WTC11 (cell line): ENCODE measurements at regions not wholly inside any gene's neighbourhood (a gene's known extent, or its start where the extent isn't known, plus 50 kb on each side); places are given as distances from the start of the nearest gene placed in this dataset.

Experiments used
- ATAC-seq: fragments of 200-7000 bp; cut with Tn5 transposase; 2 replicates; pipeline ENCODE4 v1.10.0; 2021; ENCODE audit warnings: mild to moderate bottlenecking, moderate library complexity
- CTCF ChIA-PET: fragments of 300-600 bp; sonication (Branson Sonifier 250); formaldehyde crosslinking; loops from one replicate; lab custom pipeline; 2021; ENCODE audit warnings: antibody characterized with exemption; lab: Charles Lee
- POLR2A ChIA-PET: fragments of 350-600 bp; sonication (Branson Sonifier 250); formaldehyde crosslinking; loops from one replicate; lab custom pipeline; 2021; ENCODE audit warnings: antibody characterized with exemption; lab: Charles Lee
- DNase-seq: peaks from one replicate; pipeline ENCODE4 v3.0.0; 2021; ENCODE audit warnings: low spot score
- H3K27ac Mint-ChIP-seq: 2 replicates; pipeline ENCODE4 v1.8.0; 2021; ENCODE audit warnings: mixed read lengths
- H3K27me3 Mint-ChIP-seq: 2 replicates; pipeline ENCODE4 v1.8.0; 2021; ENCODE audit warnings: low read depth, mild to moderate bottlenecking, moderate library complexity, mixed read lengths
- H3K36me3 Mint-ChIP-seq: 2 replicates; pipeline ENCODE4 v1.8.0; 2021; ENCODE audit warnings: mixed read lengths
- H3K4me1 Mint-ChIP-seq: 2 replicates; pipeline ENCODE4 v1.8.0; 2022; ENCODE audit warnings: mixed read lengths
- H3K4me3 Mint-ChIP-seq: 2 replicates; pipeline ENCODE4 v1.8.0; 2021; ENCODE audit warnings: mild to moderate bottlenecking, moderate library complexity, mixed read lengths
- H3K9me3 Mint-ChIP-seq: 2 replicates; pipeline ENCODE4 v1.8.0; 2021; ENCODE audit warnings: mixed read lengths
- ATF2 ChIP-seq: sonication (generic); formaldehyde crosslinking; IDR thresholded peaks from 2 replicates; pipeline ENCODE4 v1.8.1; 2022; ENCODE audit warnings: low read depth, missing genetic modification reagents, borderline replicate concordance
- CREM ChIP-seq: sonication (generic); formaldehyde crosslinking; IDR thresholded peaks from 2 replicates; pipeline ENCODE4 v1.8.1; 2022; ENCODE audit warnings: mild to moderate bottlenecking, missing genetic modification reagents, moderate library complexity
- FOXP1 ChIP-seq: sonication (generic); formaldehyde crosslinking; IDR thresholded peaks from 2 replicates; pipeline ENCODE4 v1.8.0; 2022; ENCODE audit warnings: missing genetic modification reagents, mild to moderate bottlenecking, moderate library complexity, borderline replicate concordance
- KAT7 ChIP-seq: sonication (generic); formaldehyde crosslinking; IDR thresholded peaks from 2 replicates; pipeline ENCODE4 v1.8.1; 2023; ENCODE audit warnings: missing genetic modification reagents, mild to moderate bottlenecking, borderline replicate concordance
- PRDM15 ChIP-seq: sonication (generic); formaldehyde crosslinking; IDR thresholded peaks from 2 replicates; pipeline ENCODE4 v1.8.0; 2022; ENCODE audit warnings: missing genetic modification reagents
- TEAD4 ChIP-seq: sonication (generic); formaldehyde crosslinking; IDR thresholded peaks from 2 replicates; pipeline ENCODE4 v1.8.0; 2022; ENCODE audit warnings: mild to moderate bottlenecking, missing genetic modification reagents
- TP53 ChIP-seq: sonication (generic); formaldehyde crosslinking; IDR thresholded peaks from 2 replicates; pipeline ENCODE4 v1.8.1; 2023; ENCODE audit warnings: mild to moderate bottlenecking, missing genetic modification reagents
- USF1 ChIP-seq: sonication (generic); formaldehyde crosslinking; IDR thresholded peaks from 2 replicates; pipeline ENCODE4 v1.8.0; 2022; ENCODE audit warnings: mild to moderate bottlenecking, missing genetic modification reagents
- ZBTB43 ChIP-seq: sonication (generic); formaldehyde crosslinking; IDR thresholded peaks from 2 replicates; pipeline ENCODE4 v1.8.1; 2023; ENCODE audit warnings: mild to moderate bottlenecking, missing genetic modification reagents
- ZNF416 ChIP-seq: fragments of 250-450 bp; sonication (Bioruptor Pico); IDR thresholded peaks from 2 replicates; pipeline ENCODE4 v1.9.0; 2021; ENCODE audit warnings: mild to moderate bottlenecking, inconsistent platforms
- TF ChIP-seq, protein P1 (sequence below): fragments of 250-450 bp; sonication (Bioruptor Pico); IDR thresholded peaks from 2 replicates; pipeline ENCODE4 v2.1.2; 2022; ENCODE audit warnings: mild to moderate bottlenecking, moderate library complexity
- TF ChIP-seq, protein P2 (sequence below): sonication (generic); formaldehyde crosslinking; conservative IDR thresholded peaks from 2 replicates; pipeline ENCODE4 v1.8.1; 2022; ENCODE audit warnings: mild to moderate bottlenecking, missing genetic modification reagents
- TF ChIP-seq, protein P3 (sequence below): sonication (generic); formaldehyde crosslinking; IDR thresholded peaks from 2 replicates; pipeline ENCODE4 v1.8.0; 2022; ENCODE audit warnings: mild to moderate bottlenecking, missing genetic modification reagents
- TF ChIP-seq, protein P4 (sequence below): sonication (generic); formaldehyde crosslinking; conservative IDR thresholded peaks from 2 replicates; pipeline ENCODE4 v1.8.1; 2023; ENCODE audit warnings: mild to moderate bottlenecking, low read depth, missing genetic modification reagents, moderate library complexity

DNA sequence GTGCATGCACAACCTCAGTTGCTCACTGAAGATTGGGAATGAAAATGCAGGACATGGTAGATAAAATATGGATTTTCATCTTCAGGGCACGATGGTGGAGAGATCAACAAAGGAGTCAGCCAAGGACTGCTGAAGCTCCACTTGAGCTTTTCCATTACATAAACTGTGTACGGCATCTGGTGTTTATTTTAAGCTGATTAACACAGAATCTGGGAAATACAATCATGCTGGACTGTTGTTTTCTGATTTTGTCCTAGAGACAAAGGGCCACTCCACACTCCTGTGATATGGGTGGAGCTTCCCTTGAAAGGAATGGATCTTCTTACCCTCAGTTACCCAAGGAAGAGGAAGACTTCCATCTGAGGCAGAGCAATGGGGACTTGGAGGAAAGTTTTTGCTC, 120.6 kb downstream of the SAMD9 start:
- Mint-ChIP-seq H3K36me3 (no peaks in the 10 kb centered on the region), H3K27ac (no peak overlapping the region), H3K4me1 (peaks cover 8% of the 10 kb centered on the region), H3K9me3 (no peaks in the 10 kb centered on the region), H3K27me3 (peaks cover 9% of the 10 kb centered on the region), H3K4me3 (no peak overlapping the region)
- CTCF ChIA-PET = no interaction called here
- DNase-seq (no peak), ATAC-seq (no peak)
- POLR2A ChIA-PET = no interaction called here
- TF ChIP-seq TP53 (CRISPR knock-in tag) (no peak), ATF2 (CRISPR knock-in tag) (no peak), ZNF416 (CRISPR knock-in tag) (no peak), FOXP1 (CRISPR knock-in tag) (no peak), USF1 (CRISPR knock-in tag) (no peak), TEAD4 (CRISPR knock-in tag) (no peak), PRDM15 (CRISPR knock-in tag) (no peak), KAT7 (CRISPR knock-in tag) (no peak), CREM (CRISPR knock-in tag) (no peak), ZBTB43 (no peak)
- TF ChIP-seq, protein P1, sequence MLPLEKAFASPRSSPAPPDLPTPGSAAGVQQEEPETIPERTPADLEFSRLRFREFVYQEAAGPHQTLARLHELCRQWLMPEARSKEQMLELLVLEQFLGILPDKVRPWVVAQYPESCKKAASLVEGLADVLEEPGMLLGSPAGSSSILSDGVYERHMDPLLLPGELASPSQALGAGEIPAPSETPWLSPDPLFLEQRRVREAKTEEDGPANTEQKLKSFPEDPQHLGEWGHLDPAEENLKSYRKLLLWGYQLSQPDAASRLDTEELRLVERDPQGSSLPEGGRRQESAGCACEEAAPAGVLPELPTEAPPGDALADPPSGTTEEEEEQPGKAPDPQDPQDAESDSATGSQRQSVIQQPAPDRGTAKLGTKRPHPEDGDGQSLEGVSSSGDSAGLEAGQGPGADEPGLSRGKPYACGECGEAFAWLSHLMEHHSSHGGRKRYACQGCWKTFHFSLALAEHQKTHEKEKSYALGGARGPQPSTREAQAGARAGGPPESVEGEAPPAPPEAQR = no peak
- TF ChIP-seq, protein P2, sequence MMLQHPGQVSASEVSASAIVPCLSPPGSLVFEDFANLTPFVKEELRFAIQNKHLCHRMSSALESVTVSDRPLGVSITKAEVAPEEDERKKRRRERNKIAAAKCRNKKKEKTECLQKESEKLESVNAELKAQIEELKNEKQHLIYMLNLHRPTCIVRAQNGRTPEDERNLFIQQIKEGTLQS (CRISPR knock-in tag) = no peak
- TF ChIP-seq, protein P3, sequence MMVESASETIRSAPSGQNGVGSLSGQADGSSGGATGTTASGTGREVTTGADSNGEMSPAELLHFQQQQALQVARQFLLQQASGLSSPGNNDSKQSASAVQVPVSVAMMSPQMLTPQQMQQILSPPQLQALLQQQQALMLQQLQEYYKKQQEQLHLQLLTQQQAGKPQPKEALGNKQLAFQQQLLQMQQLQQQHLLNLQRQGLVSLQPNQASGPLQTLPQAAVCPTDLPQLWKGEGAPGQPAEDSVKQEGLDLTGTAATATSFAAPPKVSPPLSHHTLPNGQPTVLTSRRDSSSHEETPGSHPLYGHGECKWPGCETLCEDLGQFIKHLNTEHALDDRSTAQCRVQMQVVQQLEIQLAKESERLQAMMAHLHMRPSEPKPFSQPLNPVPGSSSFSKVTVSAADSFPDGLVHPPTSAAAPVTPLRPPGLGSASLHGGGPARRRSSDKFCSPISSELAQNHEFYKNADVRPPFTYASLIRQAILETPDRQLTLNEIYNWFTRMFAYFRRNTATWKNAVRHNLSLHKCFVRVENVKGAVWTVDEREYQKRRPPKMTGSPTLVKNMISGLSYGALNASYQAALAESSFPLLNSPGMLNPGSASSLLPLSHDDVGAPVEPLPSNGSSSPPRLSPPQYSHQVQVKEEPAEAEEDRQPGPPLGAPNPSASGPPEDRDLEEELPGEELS (CRISPR knock-in tag) = no peak
- TF ChIP-seq, protein P4, sequence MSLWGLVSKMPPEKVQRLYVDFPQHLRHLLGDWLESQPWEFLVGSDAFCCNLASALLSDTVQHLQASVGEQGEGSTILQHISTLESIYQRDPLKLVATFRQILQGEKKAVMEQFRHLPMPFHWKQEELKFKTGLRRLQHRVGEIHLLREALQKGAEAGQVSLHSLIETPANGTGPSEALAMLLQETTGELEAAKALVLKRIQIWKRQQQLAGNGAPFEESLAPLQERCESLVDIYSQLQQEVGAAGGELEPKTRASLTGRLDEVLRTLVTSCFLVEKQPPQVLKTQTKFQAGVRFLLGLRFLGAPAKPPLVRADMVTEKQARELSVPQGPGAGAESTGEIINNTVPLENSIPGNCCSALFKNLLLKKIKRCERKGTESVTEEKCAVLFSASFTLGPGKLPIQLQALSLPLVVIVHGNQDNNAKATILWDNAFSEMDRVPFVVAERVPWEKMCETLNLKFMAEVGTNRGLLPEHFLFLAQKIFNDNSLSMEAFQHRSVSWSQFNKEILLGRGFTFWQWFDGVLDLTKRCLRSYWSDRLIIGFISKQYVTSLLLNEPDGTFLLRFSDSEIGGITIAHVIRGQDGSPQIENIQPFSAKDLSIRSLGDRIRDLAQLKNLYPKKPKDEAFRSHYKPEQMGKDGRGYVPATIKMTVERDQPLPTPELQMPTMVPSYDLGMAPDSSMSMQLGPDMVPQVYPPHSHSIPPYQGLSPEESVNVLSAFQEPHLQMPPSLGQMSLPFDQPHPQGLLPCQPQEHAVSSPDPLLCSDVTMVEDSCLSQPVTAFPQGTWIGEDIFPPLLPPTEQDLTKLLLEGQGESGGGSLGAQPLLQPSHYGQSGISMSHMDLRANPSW (CRISPR knock-in tag) = no peak
